ENCODE measurements at regions not wholly inside any gene's neighbourhood (a gene's known extent, or its start where the extent isn't known, plus 50 kb on each side); places are given as distances from the start of the nearest gene placed in this dataset.

- TF ChIP-seq, protein P1, sequence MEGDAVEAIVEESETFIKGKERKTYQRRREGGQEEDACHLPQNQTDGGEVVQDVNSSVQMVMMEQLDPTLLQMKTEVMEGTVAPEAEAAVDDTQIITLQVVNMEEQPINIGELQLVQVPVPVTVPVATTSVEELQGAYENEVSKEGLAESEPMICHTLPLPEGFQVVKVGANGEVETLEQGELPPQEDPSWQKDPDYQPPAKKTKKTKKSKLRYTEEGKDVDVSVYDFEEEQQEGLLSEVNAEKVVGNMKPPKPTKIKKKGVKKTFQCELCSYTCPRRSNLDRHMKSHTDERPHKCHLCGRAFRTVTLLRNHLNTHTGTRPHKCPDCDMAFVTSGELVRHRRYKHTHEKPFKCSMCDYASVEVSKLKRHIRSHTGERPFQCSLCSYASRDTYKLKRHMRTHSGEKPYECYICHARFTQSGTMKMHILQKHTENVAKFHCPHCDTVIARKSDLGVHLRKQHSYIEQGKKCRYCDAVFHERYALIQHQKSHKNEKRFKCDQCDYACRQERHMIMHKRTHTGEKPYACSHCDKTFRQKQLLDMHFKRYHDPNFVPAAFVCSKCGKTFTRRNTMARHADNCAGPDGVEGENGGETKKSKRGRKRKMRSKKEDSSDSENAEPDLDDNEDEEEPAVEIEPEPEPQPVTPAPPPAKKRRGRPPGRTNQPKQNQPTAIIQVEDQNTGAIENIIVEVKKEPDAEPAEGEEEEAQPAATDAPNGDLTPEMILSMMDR (conservative IDR thresholded peaks at IDR 0.05; ENCODE audit: low read depth, low read length): no peak
- TF ChIP-seq EZH2 (IDR thresholded peaks at IDR 0.05; ENCODE audit: borderline replicate concordance, low read depth, low read length, poor library complexity, severe bottlenecking): no peak
These were observed 80.1 kb upstream of the CTDP1 start for GRCh38 chr18:79599441-79599931.
